NT2/D1 (cell line): ENCODE measurements at regions not wholly inside any gene's neighbourhood (a gene's known extent, or its start where the extent isn't known, plus 50 kb on each side); places are given as distances from the start of the nearest gene placed in this dataset.

Source experiments
- SUZ12 ChIP-seq: IDR thresholded peaks from 2 replicates; pipeline ENCODE4 v1.6.1; 2011; ENCODE audit not compliant: insufficient read length, insufficient read depth; ENCODE audit errors: extremely low read depth
- YY1 ChIP-seq: IDR thresholded peaks from 2 replicates; pipeline ENCODE4 v1.6.1; 2011; ENCODE audit not compliant: insufficient read length, insufficient read depth
- ZNF274 ChIP-seq: IDR thresholded peaks from 2 replicates; pipeline ENCODE4 v1.6.1; 2011; ENCODE audit warnings: mild to moderate bottlenecking, low read depth, low read length

- no peak for TF ChIP-seq ZNF274
- TF ChIP-seq SUZ12, result no peak
- no peak for TF ChIP-seq YY1
Observed at GRCh38 chr16:64397042-64397441, 724.8 kb downstream of the CDH11 start.
